ENCODE measurements at regions not wholly inside any gene's neighbourhood (a gene's known extent, or its start where the extent isn't known, plus 50 kb on each side); places are given as distances from the start of the nearest gene placed in this dataset.

- TF ChIP-seq, protein P1, sequence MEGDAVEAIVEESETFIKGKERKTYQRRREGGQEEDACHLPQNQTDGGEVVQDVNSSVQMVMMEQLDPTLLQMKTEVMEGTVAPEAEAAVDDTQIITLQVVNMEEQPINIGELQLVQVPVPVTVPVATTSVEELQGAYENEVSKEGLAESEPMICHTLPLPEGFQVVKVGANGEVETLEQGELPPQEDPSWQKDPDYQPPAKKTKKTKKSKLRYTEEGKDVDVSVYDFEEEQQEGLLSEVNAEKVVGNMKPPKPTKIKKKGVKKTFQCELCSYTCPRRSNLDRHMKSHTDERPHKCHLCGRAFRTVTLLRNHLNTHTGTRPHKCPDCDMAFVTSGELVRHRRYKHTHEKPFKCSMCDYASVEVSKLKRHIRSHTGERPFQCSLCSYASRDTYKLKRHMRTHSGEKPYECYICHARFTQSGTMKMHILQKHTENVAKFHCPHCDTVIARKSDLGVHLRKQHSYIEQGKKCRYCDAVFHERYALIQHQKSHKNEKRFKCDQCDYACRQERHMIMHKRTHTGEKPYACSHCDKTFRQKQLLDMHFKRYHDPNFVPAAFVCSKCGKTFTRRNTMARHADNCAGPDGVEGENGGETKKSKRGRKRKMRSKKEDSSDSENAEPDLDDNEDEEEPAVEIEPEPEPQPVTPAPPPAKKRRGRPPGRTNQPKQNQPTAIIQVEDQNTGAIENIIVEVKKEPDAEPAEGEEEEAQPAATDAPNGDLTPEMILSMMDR (conservative IDR thresholded peaks at IDR 0.05 in 1 of 2, IDR thresholded peaks at IDR 0.05 in 1 of 2; ENCODE audit: low read depth in 1 of 2, low read length in 2 of 2), result no peak
- no peak for TF ChIP-seq EZH2 (IDR thresholded peaks at IDR 0.05; ENCODE audit: low read length, missing control alignments)
These were observed 136.1 kb downstream of the ZFP36L2 start for GRCh38 chr2:43090317-43090716.

Measured in fibroblast of lung (primary cell).